Nucleus accumbens (tissue), 56 donors: ENCODE measurements at regions not wholly inside any gene's neighbourhood (a gene's known extent, or its start where the extent isn't known, plus 50 kb on each side); places are given as distances from the start of the nearest gene placed in this dataset.

Experiments
- DNase-seq, 56 donors: peaks; one replicate each; lab custom pipeline; 2025; lab: John Stamatoyannopoulos, UW

GRCh38 chr2:166573391-166573790 lies 79.3 kb upstream of the SCN7A start:
- DNase-seq: no peak

GRCh38 chr2:166572937-166573336 lies 78.9 kb upstream of the SCN7A start:
- DNase-seq: no peak

DNA sequence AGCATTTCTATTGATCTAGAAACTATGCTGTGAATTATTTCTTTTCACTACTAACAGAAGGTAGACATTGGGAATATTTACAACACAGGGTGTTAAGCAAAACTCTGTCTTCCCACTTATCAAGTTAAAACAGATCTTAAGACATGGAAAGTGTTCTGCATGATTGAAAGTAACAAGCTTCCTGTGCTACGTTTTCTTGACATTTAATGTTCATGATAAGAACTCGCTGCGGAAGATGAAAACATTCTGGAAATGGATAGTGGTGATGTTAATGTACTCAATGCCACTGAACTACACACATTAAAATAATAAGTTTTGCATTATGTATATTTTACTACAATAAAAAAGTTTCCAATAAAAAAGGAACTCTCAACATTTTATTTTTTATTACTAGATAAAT lies 74.4 kb upstream of the SCN7A start:
- no peak for DNase-seq

- no peak for DNase-seq
Observed at GRCh38 chr2:166565501-166565900, 71.5 kb upstream of the SCN7A start.

DNA sequence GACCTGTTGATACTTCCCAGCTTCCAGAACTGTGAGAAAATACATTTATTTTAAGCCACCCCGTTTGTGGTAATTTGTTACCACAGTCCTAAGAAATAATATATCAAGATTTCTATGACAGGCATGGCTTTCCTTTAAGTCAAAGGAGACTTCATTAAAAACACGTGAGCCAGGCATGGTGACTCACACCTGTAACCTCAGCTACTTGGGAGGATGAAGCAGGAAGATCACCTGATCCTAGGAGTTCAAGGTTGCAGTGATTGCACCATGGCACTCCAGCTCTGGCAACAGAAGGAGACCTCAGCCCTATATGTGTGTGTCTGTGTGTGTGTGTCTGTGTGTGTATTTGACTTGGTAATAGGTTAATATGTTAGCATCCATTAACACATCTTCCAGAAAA lies 69.8 kb upstream of the SCN7A start:
- no peak for DNase-seq

DNA sequence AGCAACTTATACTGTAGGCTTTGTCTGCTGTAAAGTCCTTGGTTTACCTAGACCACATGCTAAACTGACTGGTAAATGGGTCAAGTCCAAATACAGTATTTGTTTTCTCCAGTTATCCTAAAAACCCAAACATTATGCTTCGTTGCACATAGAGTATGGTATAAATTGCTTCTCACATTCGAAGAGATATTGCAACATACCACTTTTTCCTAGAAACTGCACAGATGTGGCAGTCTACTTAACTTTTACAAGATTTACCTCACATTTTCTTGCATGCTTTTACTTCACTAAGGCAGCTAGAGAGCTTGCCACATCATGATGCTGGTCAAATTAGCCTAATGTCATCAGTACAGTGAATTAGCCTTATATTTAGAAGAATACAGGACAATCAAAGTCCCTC lies 66.0 kb upstream of the SCN7A start:
- no peak for DNase-seq

- no peak for DNase-seq
Observed at GRCh38 chr2:166550923-166551322, 56.9 kb upstream of the SCN7A start.

GRCh38 chr2:166545473-166545872 lies 51.4 kb upstream of the SCN7A start:
- DNase-seq: no peak
